ENCODE measurements at regions not wholly inside any gene's neighbourhood (a gene's known extent, or its start where the extent isn't known, plus 50 kb on each side); places are given as distances from the start of the nearest gene placed in this dataset.

DNA sequence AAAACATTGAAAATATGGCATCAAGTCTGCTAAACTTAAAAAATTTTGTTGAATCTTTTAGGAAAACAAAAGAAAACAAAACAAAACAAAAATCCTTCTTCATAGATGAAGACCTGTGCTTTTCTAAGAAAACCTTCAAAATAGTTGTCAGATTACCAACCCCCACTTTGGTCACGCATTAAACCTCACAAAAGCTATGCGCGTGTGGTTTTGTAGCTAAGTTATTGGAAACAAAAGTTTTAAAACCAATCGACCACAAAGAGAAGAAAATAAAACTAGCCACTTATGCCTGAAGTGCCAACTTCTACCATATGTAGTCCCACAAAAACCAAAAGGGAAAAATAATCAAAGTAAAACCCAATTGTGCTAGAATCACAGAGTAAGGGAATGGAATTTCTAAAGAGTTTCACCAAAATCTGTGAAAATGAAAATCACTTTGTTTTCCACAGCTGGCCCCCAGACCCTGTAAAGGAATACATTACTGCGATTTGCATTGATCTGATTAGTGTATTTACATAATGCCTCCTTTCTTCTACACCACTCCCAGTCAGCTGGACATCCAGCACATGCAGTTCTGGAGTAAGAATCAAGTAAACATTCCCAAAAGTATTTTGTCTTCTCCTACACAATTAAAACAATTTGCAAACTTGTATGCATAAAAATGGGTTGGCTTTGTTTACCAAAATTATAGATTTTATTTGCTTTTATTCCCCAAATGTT, 330.1 kb upstream of the DKK2 start:
- TF ChIP-seq, protein P1, sequence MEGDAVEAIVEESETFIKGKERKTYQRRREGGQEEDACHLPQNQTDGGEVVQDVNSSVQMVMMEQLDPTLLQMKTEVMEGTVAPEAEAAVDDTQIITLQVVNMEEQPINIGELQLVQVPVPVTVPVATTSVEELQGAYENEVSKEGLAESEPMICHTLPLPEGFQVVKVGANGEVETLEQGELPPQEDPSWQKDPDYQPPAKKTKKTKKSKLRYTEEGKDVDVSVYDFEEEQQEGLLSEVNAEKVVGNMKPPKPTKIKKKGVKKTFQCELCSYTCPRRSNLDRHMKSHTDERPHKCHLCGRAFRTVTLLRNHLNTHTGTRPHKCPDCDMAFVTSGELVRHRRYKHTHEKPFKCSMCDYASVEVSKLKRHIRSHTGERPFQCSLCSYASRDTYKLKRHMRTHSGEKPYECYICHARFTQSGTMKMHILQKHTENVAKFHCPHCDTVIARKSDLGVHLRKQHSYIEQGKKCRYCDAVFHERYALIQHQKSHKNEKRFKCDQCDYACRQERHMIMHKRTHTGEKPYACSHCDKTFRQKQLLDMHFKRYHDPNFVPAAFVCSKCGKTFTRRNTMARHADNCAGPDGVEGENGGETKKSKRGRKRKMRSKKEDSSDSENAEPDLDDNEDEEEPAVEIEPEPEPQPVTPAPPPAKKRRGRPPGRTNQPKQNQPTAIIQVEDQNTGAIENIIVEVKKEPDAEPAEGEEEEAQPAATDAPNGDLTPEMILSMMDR (IDR thresholded peaks at IDR 0.05 in 4 of 5, conservative IDR thresholded peaks at IDR 0.05 in 1 of 5) = no peak
- no peak for TF ChIP-seq POLR2A (IDR thresholded peaks at IDR 0.05)

All from gastrocnemius medialis (tissue), 4 donors.